GM12865 (cell line): ENCODE measurements at regions not wholly inside any gene's neighbourhood (a gene's known extent, or its start where the extent isn't known, plus 50 kb on each side); places are given as distances from the start of the nearest gene placed in this dataset.

ENCODE experiments used
- DNase-seq: peaks from one replicate; pipeline ENCODE4 v3.0.0; 2010; ENCODE audit warnings: low read depth
- H3K4me3 ChIP-seq: 2 replicates; pipeline ENCODE4 v1.5.1; 2011; ENCODE audit warnings: mild to moderate bottlenecking, low read depth, low read length, control low read depth
- TF ChIP-seq, protein P1 (sequence below): IDR thresholded peaks from 2 replicates; pipeline ENCODE4 v1.5.1; 2011; ENCODE audit warnings: low read length, control low read depth, low read depth, inconsistent platforms; ENCODE audit not compliant: insufficient read depth; ENCODE audit errors: missing control alignments

DNA sequence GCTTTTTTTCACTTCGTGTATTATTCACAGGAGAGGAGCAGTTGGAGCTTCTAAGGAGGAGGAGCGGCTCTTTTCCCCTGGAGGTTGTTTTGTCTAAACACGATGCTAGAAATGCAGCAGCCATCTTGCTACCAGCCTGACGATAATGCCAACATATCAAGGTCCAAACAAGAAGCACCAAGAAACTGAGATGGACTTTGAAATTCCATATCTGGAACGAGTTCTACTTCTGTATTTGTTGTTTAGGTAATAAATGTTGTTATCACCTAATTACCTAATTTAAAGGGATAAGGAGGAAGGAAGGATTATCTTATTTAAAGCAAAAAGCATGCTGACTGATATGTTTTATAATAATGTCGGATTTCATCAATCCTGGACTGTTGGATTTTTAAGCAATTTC, 174.4 kb upstream of the TMPO start:
- no peak overlapping the region for H3K4me3 ChIP-seq
- no peak for DNase-seq
- TF ChIP-seq, protein P1, sequence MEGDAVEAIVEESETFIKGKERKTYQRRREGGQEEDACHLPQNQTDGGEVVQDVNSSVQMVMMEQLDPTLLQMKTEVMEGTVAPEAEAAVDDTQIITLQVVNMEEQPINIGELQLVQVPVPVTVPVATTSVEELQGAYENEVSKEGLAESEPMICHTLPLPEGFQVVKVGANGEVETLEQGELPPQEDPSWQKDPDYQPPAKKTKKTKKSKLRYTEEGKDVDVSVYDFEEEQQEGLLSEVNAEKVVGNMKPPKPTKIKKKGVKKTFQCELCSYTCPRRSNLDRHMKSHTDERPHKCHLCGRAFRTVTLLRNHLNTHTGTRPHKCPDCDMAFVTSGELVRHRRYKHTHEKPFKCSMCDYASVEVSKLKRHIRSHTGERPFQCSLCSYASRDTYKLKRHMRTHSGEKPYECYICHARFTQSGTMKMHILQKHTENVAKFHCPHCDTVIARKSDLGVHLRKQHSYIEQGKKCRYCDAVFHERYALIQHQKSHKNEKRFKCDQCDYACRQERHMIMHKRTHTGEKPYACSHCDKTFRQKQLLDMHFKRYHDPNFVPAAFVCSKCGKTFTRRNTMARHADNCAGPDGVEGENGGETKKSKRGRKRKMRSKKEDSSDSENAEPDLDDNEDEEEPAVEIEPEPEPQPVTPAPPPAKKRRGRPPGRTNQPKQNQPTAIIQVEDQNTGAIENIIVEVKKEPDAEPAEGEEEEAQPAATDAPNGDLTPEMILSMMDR = no peak

DNA sequence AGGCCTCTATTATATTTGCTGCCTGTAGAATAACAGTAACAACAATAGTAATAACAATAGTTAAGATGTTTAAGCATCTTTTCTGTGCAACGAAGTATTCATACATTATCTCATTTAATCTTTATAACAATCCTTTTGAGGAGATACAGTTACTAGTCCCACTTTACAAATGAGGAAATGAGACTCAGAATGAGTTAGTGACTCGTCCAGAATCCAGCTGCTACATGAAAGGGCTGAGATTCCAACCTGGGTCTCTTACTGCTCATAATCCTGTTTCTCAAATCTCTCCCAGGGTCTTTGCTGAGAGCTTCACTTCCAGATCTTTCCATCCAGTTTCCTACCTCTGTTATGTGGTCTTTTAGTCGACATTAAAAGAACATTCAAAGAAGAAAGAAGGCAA, 173.7 kb upstream of the TMPO start:
- no peak for DNase-seq
- TF ChIP-seq, protein P1 = no peak
- no peak overlapping the region for H3K4me3 ChIP-seq

DNA sequence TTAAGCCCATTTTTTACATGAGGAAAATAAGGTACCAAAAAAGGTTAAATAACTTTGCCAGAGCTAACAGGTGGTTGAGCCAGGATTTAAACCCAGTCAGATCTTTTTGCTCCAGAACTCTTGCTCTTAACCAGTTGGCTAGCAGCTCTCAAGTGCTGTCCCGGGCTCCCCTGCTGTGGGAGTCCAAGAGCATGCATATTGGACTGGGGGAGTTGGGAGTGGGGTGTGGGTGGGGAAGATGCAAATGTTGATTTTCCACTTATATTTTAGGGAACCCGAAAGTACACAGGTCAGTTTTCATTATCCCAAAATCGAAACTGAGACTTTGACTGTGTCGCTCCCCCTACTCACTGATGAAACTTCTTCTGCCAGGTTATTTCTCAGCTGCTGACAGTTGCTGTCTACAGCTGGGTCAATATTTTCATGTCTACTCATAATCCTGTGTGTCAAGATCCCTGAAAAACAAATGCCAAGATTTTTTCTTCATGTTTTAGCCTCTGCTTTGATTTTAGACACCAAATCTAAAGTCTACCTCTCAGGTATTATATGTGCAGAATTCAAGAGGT, 172.3 kb upstream of the TMPO start:
- no peak overlapping the region for H3K4me3 ChIP-seq
- TF ChIP-seq, protein P1 = no peak
- DNase-seq = no peak

DNA sequence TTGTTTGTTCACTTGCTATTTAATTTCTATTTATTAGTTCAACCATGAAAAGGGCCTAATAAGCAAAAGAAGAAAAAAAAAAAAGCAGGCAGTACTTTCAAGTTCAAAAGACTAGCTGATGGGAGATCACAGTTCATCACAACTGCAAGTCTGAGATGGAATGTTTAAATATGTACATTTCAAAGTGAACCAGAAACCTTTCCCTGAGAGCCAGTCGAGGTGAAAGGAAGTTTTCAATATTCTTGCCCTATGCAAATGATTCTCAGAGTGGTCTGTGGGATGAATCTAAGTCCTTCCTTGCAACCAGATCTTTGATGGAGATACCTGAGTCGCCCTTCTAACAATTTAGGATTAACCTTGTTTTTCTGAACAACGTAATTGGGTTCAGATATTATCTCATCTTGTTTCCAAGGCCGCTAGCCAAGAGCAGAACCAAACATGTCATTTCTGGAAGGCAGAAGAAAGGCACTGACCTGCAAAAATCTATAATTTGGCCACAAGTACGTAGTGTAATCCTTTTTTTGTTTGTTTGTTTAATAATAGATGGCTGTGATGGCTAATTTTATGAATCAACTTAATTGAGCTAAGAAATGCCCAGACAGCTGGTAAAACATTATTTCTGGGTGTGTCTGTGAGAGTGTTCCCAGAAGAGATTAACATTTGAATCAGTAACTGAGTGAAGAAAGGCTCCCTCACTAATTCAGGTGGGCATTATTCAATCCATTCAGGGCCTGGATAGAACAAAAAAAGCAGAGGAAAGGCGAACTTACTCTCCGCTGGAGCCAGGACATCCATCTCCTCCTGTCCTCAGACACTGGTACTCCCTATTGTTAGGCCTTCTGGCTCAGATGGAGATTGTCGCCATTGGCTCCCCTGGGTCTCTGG, 171.1 kb upstream of the TMPO start:
- no peak overlapping the region for H3K4me3 ChIP-seq
- TF ChIP-seq, protein P1 = no peak
- DNase-seq = no peak

DNA sequence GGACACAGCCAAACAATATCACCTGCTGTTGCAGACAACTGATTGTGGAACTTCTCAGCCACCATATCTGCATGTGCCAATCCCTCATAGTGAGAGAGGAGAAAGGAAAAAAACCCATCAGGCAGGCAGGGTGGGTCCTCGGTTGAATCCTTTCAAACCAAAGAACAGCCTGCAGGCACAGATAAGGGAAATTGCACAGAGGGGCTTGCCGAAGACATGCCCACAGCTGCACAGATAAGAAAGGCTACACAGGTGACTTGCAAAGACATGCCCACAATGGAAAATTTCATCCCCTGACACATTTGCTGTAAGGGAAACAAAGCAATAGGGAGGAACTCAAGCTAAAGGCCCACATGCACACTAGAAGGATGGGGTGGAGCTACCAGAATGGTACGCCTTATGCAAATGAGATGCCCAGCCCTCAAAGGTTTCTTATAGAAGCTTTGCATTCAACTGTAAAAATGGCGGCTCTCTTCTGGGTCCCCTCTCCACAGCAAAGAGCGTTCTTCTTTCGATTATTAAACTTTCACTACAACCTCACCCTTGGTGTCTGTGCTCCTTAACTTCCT, 170.0 kb upstream of the TMPO start:
- DNase-seq = no peak
- no peak overlapping the region for H3K4me3 ChIP-seq
- TF ChIP-seq, protein P1 = no peak

DNA sequence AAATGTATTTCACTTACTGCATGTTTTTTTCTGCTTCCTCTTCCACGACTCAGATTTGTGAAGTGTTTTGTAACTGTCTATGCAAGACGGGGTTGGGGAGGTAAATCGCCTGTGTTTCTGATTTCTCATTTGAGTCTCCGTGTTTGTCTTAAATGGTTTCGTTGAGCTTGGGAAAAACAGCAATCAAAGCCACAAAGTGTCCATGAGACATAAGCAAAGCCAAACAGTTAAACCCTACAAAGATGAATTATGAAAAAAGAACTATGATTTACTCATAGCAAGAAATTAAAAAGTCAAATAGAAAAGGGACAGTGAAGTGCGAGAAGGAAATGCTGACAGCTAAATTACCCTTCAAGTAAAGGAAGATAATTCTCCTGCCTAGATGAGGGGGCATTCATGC, 164.3 kb upstream of the TMPO start:
- H3K4me3 ChIP-seq = no peak overlapping the region
- DNase-seq = peak; percentile 63
- TF ChIP-seq, protein P1 = no peak

DNA sequence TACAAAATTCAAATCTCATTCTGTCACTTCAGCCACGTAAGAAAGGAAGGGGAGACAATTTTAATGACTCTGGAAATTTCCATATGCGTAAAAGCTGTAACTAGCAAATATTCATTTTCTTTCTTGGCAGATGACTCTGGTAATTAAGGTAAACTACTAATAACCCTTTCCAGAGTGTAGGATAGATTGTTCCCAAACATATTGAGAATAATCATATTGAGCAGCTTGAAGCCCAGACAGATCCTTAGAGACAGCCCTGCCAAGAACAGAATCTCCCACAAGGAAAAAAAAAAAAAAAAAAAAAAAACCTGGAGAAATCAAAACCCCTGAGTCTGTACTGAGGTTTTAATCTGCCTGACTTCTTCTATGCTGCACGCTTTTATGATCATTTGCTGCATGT, 163.6 kb upstream of the TMPO start:
- no peak for DNase-seq
- no peak overlapping the region for H3K4me3 ChIP-seq
- TF ChIP-seq, protein P1 = no peak
